ENCODE measurements at regions not wholly inside any gene's neighbourhood (a gene's known extent, or its start where the extent isn't known, plus 50 kb on each side); places are given as distances from the start of the nearest gene placed in this dataset.
A peak's percentile ranks its signal among the peaks of the same experiment; 100 is the strongest.

GRCh38 chr22:49595465-49596078 is 232.1 kb downstream of the BRD1 start (continued):
- no peak for TF ChIP-seq AKNA (CRISPR knock-in tag; IDR thresholded peaks at IDR 0.05; ENCODE audit: borderline replicate concordance)
- 0 out of 2 replicates have a peak, but pooled peaks have one; percentile 2 for TF ChIP-seq FOXP1 (IDR thresholded peaks at IDR 0.05)
- TF ChIP-seq FOXP1 (CRISPR knock-in tag; IDR thresholded peaks at IDR 0.05): no peak
- TF ChIP-seq NBN (conservative IDR thresholded peaks at IDR 0.05): 0 out of 2 replicates have a peak, but pooled peaks have one; percentile 51
- TF ChIP-seq ZBTB40 (IDR thresholded peaks at IDR 0.05): 0 out of 2 replicates have a peak, but pooled peaks have one; percentile 16
- TF ChIP-seq ZBTB40 (CRISPR knock-in tag; IDR thresholded peaks at IDR 0.05): no peak

Data from HepG2 (cell line).